Activated CD4-positive, alpha-beta T cell treated with anti-CD3 and anti-CD28 coated beads, Interleukin-2, amount 10 ng/mL, durations not matched to agents 24 days and 14 days (primary cell): ENCODE measurements at regions not wholly inside any gene's neighbourhood (a gene's known extent, or its start where the extent isn't known, plus 50 kb on each side); places are given as distances from the start of the nearest gene placed in this dataset.

Experiments
- DNase-seq: peaks from one replicate; pipeline ENCODE4 v3.0.0; 2022
- H3K27ac Mint-ChIP-seq: one replicate; pipeline ENCODE4 v1.8.0; 2022; ENCODE audit warnings: mild to moderate bottlenecking, mixed read lengths
- H3K27me3 Mint-ChIP-seq: one replicate; pipeline ENCODE4 v1.8.0; 2022; ENCODE audit warnings: mixed read lengths
- H3K36me3 Mint-ChIP-seq: one replicate; pipeline ENCODE4 v1.8.0; 2022; ENCODE audit warnings: low read depth, mild to moderate bottlenecking, mixed read lengths
- H3K4me1 Mint-ChIP-seq: one replicate; pipeline ENCODE4 v1.8.0; 2021; ENCODE audit warnings: mixed read lengths
- H3K4me3 Mint-ChIP-seq: one replicate; pipeline ENCODE4 v1.8.0; 2022; ENCODE audit warnings: mild to moderate bottlenecking, moderate library complexity, mixed read lengths
- H3K9me3 Mint-ChIP-seq: one replicate; pipeline ENCODE4 v1.8.0; 2021; ENCODE audit warnings: mixed read lengths
- intact Hi-C: fragments of 100-400 bp; cut with micrococcal nuclease; formaldehyde crosslinking; loops from one replicate; pipeline ENCODE4 v1.15.1; 2023

DNA sequence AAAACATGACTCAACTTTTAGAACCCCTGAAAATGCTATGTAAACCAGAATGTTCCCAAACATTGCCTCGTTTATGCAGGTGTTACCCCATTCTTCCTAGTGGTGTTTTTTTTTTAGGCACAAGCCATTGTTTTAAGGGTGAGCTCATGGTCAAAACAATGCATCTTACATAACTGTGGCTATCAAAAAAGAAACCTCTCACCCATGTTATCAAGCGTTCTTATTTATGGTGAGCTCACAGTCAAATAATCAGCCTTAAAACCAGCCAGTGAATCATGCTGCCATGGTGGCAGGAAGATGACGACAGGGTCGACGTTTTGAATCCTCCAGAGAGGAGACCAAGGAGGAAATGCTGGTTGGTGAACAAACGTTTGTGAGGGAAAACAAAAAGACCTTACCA is 195.2 kb downstream of the KDR start:
- no peak overlapping the region for H3K27ac Mint-ChIP-seq
- intact Hi-C loops = no loop called here
- no peaks in the 10 kb centered on the region for H3K36me3 Mint-ChIP-seq
- no peaks in the 10 kb centered on the region for H3K27me3 Mint-ChIP-seq
- H3K9me3 Mint-ChIP-seq = no peaks in the 10 kb centered on the region
- H3K4me1 Mint-ChIP-seq = no peaks in the 10 kb centered on the region
- no peak for DNase-seq
- no peak overlapping the region for H3K4me3 Mint-ChIP-seq

DNA sequence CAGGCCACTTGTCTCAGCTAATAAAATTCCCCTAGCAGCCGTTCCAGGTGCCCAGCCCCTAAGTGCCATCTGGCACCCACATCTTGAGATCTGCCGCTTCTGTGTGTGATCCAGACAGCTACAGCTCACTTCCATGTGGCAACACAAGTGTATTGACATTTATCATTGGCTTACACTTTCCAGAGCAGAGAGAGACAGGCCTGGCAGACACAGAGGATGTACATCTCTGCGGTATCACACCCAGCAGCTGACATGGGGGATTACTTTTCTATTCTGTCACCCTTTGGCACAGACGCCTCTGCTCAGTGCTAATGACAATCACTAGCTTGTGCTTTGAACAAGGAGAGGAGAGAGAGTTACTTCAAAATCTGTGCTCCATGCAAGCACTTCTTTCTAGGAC is 195.9 kb downstream of the KDR start:
- H3K9me3 Mint-ChIP-seq = peaks cover 4% of the 10 kb centered on the region
- no peak overlapping the region for H3K4me3 Mint-ChIP-seq
- DNase-seq = no peak
- H3K27ac Mint-ChIP-seq = no peak overlapping the region
- H3K36me3 Mint-ChIP-seq = no peaks in the 10 kb centered on the region
- H3K27me3 Mint-ChIP-seq = no peaks in the 10 kb centered on the region
- H3K4me1 Mint-ChIP-seq = no peaks in the 10 kb centered on the region
- intact Hi-C loops = no loop called here

DNA sequence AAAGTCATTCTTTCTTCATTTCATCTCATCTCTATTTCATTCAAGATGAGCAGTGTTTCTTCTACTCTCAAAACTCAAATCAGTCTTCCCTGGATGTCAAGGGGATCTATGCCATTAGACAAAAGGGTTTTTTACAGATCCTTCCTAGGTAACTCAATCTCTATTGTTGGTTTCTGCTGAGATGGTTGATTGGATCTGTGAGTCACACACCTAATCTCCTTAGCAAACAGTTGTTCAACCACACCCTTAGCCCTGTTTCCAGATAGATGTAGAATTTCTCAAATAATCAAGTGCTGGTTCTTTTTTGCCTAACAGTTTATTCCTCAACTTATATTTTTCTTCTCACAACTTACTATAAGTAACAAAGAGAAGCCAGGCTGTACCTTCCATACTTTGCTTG is 200.5 kb downstream of the KDR start:
- Mint-ChIP-seq H3K9me3 (peaks cover 11% of the 10 kb centered on the region), H3K36me3 (no peaks in the 10 kb centered on the region), H3K27me3 (no peaks in the 10 kb centered on the region), H3K27ac (no peak overlapping the region), H3K4me3 (no peak overlapping the region), H3K4me1 (no peaks in the 10 kb centered on the region)
- intact Hi-C loops = no loop called here
- DNase-seq = no peak

DNA sequence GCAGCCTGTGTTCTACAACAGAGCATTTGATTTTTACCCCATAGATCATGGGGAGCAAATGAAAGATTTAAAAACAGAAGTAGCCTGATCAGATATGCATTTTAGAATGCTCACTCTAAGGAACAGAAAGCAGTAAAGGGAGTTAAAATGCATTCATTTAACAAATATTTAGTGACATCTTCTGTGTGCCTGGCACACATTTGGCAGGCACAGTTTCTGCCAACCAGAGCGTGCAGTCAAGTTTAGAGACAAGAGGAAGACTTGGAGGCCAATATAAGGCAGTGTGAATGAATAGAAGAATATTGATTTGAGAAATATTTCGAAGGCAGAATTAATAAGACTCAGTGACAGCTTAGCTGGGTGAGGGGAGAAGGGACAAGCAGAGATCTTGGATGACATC is 210.1 kb downstream of the KDR start:
- no peak for DNase-seq
- Mint-ChIP-seq H3K4me3 (no peak overlapping the region), H3K9me3 (no peaks in the 10 kb centered on the region), H3K4me1 (no peaks in the 10 kb centered on the region), H3K27me3 (no peaks in the 10 kb centered on the region), H3K36me3 (no peaks in the 10 kb centered on the region), H3K27ac (no peak overlapping the region)
- intact Hi-C loops = no loop called here

DNA sequence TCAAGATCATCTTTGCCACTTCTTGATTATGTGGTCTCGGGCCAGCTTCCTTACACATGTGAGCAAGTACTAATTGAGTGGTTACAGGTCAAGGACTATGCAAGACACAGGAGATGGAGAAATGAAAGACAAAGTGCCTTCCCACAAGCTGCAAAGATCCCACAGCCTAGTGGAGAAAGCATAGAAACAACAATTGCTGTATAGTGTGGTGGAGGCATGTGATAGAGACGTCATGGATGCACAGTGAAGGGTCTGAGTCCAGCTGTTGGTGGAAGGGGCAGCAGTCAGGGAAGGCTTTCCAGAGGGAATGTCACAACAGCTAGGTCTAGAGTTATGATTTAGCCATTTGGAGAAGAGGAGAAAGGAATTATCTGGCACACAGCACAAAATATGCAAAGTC is 210.6 kb downstream of the KDR start:
- Mint-ChIP-seq H3K9me3 (no peaks in the 10 kb centered on the region), H3K4me1 (no peaks in the 10 kb centered on the region), H3K27ac (no peak overlapping the region), H3K4me3 (no peak overlapping the region), H3K36me3 (no peaks in the 10 kb centered on the region), H3K27me3 (no peaks in the 10 kb centered on the region)
- DNase-seq = no peak
- intact Hi-C loops = no loop called here

DNA sequence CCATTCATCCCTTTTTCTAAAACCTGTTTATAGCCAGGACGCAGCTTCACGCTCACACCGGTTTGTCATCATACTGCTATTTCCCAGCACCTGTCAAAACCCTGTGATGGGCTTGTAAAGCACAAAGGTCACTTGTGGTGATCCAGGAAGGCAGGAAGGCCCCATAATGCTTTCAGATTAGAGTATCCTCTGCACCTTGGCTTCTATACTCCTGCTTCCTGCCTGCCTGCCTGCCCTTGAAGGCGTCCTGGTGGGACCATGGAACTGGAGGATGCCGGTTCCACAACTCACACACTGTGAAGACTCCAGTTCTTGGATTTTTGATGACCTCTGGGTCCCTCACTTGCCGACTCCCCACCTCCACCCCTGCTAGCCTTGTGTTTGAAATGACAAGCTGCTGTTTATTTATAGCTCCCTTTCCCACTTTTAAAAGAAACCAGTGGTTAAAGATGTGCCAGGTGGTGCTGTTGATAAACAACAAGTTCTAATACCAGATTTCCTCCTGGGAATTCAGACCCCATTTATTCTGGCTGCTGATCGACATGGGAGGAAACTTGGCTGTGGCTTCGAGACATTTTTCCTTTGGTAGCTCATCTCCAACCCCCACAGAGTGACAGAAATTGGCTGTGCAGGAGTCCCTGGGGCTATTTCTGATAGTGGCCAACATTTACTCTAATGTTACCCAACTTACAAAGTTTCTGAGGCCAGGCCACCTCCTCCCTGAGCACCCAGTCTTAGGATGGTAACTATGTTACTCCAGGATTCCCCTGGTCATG is 211.5 kb downstream of the KDR start:
- Mint-ChIP-seq H3K4me1 (no peaks in the 10 kb centered on the region), H3K4me3 (no peak overlapping the region), H3K27me3 (no peaks in the 10 kb centered on the region), H3K9me3 (no peaks in the 10 kb centered on the region), H3K27ac (no peak overlapping the region), H3K36me3 (no peaks in the 10 kb centered on the region)
- no peak for DNase-seq
- intact Hi-C loops = no loop called here

DNA sequence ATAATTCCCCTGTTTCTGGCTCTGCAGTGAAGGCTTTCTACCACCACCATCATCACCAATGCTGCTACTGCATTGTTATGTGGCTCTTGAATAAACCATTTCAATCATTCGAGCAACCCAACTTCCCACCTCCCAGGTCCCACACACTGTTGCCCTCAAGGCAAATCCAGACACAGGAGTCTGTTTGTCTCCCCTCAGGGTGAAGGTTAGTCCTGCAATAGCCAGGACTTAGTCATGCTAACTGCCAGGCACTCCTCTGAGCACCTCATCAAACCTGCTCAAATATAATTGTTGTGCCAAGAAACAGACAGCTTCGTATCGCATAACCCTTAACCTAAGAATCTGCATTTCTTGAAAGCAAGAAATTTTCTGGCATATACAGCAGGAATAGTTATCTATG is 213.2 kb downstream of the KDR start:
- H3K36me3 Mint-ChIP-seq = no peaks in the 10 kb centered on the region
- H3K27ac Mint-ChIP-seq = no peak overlapping the region
- intact Hi-C loops = no loop called here
- no peaks in the 10 kb centered on the region for H3K27me3 Mint-ChIP-seq
- peaks cover 5% of the 10 kb centered on the region for H3K9me3 Mint-ChIP-seq
- no peak for DNase-seq
- no peaks in the 10 kb centered on the region for H3K4me1 Mint-ChIP-seq
- no peak overlapping the region for H3K4me3 Mint-ChIP-seq

DNA sequence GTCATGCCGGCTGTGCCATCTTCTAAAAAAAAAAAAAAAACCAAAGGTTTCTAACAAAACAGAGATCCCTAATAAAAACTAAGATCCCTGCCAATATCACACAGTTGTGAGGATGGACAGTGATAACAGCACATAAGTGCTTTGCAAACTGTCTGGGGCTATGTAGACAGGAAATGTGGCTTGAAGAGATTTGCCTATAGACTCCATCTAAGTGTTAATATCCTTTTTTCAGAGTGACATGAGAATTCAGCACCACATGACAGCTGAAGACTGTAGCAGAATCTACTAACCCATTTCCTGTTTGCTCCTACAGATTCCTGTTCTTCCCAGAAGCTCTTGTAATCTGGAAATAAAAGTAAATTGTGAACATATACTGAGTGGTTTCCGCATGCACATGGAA is 215.4 kb downstream of the KDR start:
- Mint-ChIP-seq H3K36me3 (no peaks in the 10 kb centered on the region), H3K4me3 (no peak overlapping the region), H3K9me3 (peaks cover 5% of the 10 kb centered on the region), H3K27ac (no peak overlapping the region), H3K27me3 (no peaks in the 10 kb centered on the region), H3K4me1 (no peaks in the 10 kb centered on the region)
- intact Hi-C loops = no loop called here
- no peak for DNase-seq

DNA sequence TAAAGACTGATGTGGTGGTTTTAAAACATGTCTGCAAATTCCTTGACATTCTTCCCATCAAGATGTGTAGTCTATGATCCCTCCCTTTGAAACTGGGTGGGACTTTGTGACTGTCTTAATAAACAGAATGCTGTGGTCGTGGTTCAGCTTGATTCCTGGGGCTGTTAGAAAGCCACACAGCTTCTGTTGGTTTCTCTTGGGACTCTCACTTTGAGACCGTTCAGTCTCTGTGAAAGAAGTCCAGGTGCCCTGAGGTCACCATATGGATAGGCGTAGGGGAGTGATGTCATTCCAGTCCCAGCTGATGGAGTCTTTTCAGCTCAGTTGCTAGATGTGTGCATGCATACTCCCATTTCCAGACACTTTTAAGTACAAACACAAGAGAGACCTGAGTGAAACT is 216.6 kb downstream of the KDR start:
- no peak for DNase-seq
- Mint-ChIP-seq H3K27me3 (no peaks in the 10 kb centered on the region), H3K4me1 (no peaks in the 10 kb centered on the region), H3K4me3 (no peak overlapping the region), H3K36me3 (no peaks in the 10 kb centered on the region), H3K27ac (no peak overlapping the region), H3K9me3 (peaks cover 8% of the 10 kb centered on the region)
- intact Hi-C loops = no loop called here

DNA sequence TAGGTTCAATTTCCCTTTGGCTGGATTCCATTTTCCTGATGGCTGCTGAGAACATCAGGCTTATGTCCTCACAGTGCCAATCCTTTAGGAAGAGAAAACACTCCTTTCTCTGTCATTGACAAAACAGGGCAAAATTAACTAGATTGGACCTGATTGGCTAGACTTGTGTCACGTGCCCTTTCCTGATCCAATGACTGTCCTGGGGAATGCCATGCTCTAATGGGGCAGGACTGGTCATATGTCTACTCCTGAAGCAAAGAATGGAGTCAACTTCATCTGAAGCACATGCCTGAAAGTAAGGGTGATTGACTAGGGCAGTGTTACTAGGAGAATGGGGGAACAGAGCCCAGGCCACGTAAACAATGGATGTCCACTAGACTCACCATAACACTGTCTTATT is 220.4 kb downstream of the KDR start:
- no peak for DNase-seq
- intact Hi-C loops = no loop called here
- H3K9me3 Mint-ChIP-seq = peaks cover 8% of the 10 kb centered on the region
- H3K27me3 Mint-ChIP-seq = no peaks in the 10 kb centered on the region
- H3K36me3 Mint-ChIP-seq = no peaks in the 10 kb centered on the region
- no peaks in the 10 kb centered on the region for H3K4me1 Mint-ChIP-seq
- no peak overlapping the region for H3K4me3 Mint-ChIP-seq
- no peak overlapping the region for H3K27ac Mint-ChIP-seq

DNA sequence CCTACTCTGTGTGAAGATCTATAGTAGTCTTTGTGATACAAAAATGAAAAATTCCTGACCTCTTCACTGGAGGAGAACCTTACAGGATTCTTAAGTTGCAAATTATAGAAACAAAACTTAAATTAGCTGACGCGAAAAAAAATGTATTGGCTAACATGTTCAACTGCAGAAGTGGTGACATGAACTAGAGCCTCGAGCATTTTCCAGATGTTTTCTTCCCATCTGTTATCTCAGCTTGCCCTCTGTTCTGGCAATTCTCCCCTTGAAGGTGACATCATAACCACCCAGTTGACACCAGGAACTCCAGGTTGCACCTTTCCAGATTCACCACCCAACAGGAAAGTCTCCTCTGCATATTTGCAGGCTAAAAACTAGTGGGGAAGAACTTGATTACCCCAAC is 222.4 kb downstream of the KDR start:
- Mint-ChIP-seq H3K4me3 (no peak overlapping the region), H3K27ac (no peak overlapping the region), H3K36me3 (no peaks in the 10 kb centered on the region), H3K27me3 (no peaks in the 10 kb centered on the region), H3K4me1 (no peaks in the 10 kb centered on the region), H3K9me3 (peaks cover 8% of the 10 kb centered on the region)
- DNase-seq = no peak
- intact Hi-C loops = no loop called here

DNA sequence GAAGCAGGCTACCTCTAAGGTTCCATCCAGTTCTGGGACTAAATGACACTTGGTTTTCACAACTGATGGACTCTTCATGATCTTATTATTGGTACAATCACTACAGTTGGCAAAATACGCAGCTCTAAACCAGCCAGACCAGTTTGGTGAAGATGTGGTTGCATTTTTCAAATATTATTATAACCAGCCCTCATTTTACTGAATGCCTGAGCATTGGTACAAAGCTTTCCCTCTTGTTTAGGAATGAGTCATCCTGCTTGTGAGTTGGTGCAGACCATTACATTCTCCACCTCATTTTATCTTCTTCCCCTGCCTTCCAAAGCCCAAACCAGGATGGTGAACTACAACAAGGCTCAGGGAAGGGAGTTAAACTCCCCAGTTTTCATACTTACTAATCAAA is 223.1 kb downstream of the KDR start:
- Mint-ChIP-seq H3K4me3 (no peak overlapping the region), H3K27me3 (no peaks in the 10 kb centered on the region), H3K9me3 (peaks cover 3% of the 10 kb centered on the region), H3K27ac (no peak overlapping the region), H3K36me3 (no peaks in the 10 kb centered on the region), H3K4me1 (no peaks in the 10 kb centered on the region)
- no peak for DNase-seq
- intact Hi-C loops = no loop called here

DNA sequence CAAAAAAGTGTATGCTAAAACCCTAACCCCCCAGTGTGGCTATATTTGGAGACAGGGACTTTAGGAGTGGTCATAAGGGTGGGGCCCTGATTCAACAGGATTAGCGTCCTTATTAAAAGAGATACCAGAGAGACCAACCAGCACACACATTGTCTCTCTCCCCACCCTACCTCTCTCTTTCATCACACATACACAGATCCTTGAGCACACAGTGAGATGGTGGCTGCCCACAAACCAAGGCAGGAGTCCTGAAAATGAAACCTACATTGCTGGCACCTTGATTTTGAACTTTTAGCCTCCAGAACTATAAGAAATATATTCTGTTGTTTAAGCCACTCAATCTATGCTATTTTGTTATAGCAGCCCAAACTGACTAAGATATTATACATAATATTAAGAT is 224.2 kb downstream of the KDR start:
- H3K36me3 Mint-ChIP-seq = no peaks in the 10 kb centered on the region
- no peak overlapping the region for H3K4me3 Mint-ChIP-seq
- no peak overlapping the region for H3K27ac Mint-ChIP-seq
- intact Hi-C loops = no loop called here
- no peaks in the 10 kb centered on the region for H3K4me1 Mint-ChIP-seq
- no peaks in the 10 kb centered on the region for H3K27me3 Mint-ChIP-seq
- H3K9me3 Mint-ChIP-seq = peaks cover 3% of the 10 kb centered on the region
- no peak for DNase-seq

DNA sequence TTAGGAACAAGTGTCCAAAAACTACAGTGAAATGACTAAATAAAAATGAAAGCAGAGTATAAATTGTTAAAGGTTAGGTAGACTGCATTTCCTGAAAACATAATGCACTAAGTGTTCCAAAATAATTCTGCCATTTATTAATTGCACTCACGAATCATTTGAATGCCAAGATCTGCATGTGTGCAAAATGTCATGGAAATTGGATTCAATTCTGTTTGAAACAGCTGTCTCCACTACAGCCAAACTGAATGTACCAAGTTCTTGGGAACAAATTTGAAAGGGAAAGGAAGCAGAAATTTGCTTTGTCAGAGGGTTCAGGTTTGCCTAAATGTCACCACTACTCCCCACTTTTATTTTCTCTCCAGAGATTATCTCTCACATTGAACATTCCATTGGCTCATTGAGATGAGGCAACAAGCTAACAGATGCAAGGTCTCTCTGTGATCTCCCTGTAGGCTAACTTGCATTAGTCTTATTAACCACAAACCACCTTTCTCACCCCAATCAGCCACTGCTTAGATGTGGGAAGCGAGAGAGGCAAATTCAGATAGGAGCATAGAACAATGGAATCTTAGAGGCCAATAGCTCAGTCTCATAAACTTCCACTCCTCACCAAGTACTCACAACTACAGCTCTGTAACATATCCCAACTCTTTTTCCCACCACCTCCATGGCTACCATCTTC is 226.6 kb downstream of the KDR start:
- no peak for DNase-seq
- no peaks in the 10 kb centered on the region for H3K9me3 Mint-ChIP-seq
- H3K4me3 Mint-ChIP-seq = no peak overlapping the region
- intact Hi-C loops = no loop called here
- no peaks in the 10 kb centered on the region for H3K36me3 Mint-ChIP-seq
- H3K4me1 Mint-ChIP-seq = no peaks in the 10 kb centered on the region
- H3K27ac Mint-ChIP-seq = no peak overlapping the region
- H3K27me3 Mint-ChIP-seq = no peaks in the 10 kb centered on the region

DNA sequence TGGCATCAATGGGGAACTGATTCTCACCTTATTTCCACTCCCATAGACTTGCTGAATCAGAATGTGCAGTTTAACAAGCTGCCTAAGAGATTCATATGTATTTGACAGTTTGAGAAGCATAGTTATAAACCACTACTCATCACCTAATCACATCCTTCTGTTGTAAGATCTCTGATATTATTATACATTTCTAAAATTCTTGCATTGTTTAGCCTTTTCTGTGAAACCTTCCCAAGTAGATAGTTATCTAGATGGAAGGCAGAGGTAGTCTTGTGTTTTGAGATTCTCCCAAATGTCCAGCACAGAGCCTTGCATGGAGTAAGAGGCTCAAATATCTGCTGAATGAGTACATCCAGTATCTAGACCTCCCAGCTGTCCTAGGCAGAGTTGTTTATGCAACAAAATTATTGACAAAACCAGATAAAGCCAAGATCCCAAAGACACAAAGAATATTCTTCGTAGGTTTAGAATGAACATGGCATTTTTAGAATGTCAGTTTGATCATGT is 227.3 kb downstream of the KDR start:
- no peaks in the 10 kb centered on the region for H3K4me1 Mint-ChIP-seq

More for the DNA sequence above, 227.3 kb downstream of the KDR start:
- H3K36me3 Mint-ChIP-seq = no peaks in the 10 kb centered on the region
- H3K9me3 Mint-ChIP-seq = no peaks in the 10 kb centered on the region
- no peak for DNase-seq
- H3K27ac Mint-ChIP-seq = no peak overlapping the region
- intact Hi-C loops = no loop called here
- H3K27me3 Mint-ChIP-seq = no peaks in the 10 kb centered on the region
- H3K4me3 Mint-ChIP-seq = no peak overlapping the region
